Adrenal gland (tissue), 9 donors: ENCODE measurements at regions not wholly inside any gene's neighbourhood (a gene's known extent, or its start where the extent isn't known, plus 50 kb on each side); places are given as distances from the start of the nearest gene placed in this dataset.
"Not testable (repeated sequence)": the region's sequence is repeated elsewhere in the genome, so short reads cannot be mapped to it uniquely, and the experiment has no call there.

ENCODE experiments used
- DNase-seq, 7 donors: peaks; one replicate each; pipeline ENCODE4 v3.0.0-alpha.2; 2019 to 2020
- H3K27ac ChIP-seq, 5 donors: fragments of 200-600 bp; sonication (generic) in 4 of 5; 1 replicate in 3 of 5; 2 replicates in 2 of 5; pipeline versions ENCODE4 v1.5.1 to v1.8.0; 2016 to 2020; ENCODE audit warnings: mild to moderate bottlenecking in 1 of 5
- H3K27me3 ChIP-seq: fragments of 200-600 bp; 2 replicates; pipeline ENCODE4 v1.8.0; 2021
- H3K36me3 ChIP-seq, 2 donors: fragments of 200-600 bp; replicated peaks in 1 of 2; 1 replicate in 1 of 2; 2 replicates in 1 of 2; pipeline versions ENCODE4 v1.5.1 to v1.8.0; 2018 to 2022
- H3K4me1 ChIP-seq, 2 donors: fragments of 200-600 bp; replicated peaks in 1 of 2; 1 replicate in 1 of 2; 2 replicates in 1 of 2; pipeline versions ENCODE4 v1.5.1 to v1.8.0; 2018 to 2021
- H3K4me3 ChIP-seq, 4 donors: fragments of 200-600 bp; sonication (generic) in 3 of 4; one replicate each; pipeline ENCODE4 v1.5.1; 2016 to 2018
- H3K9me3 ChIP-seq, 3 donors: fragments of 200-600 bp; sonication (generic) in 1 of 3; replicated peaks in 1 of 3; 1 replicate in 2 of 3; 2 replicates in 1 of 3; pipeline versions ENCODE4 v1.5.1 to v1.8.0; 2016 to 2021
- POLR2A ChIP-seq, 2 donors: fragments of 450-650 bp; IDR thresholded peaks; one replicate each; pipeline ENCODE4 v1.6.1; 2017; ENCODE audit warnings: antibody characterized with exemption in 2 of 2, mild to moderate bottlenecking in 2 of 2, moderate library complexity in 1 of 2
- WGBS, 4 donors: extraction: QIAGEN DNeasy Blood & Tissue Kit in 2 of 4; methylation state at CpG; one replicate each; pipeline versions ENCODE4 v1.1.5 to v1.1.7; 2013 to 2017; 5-methylcytosine and 5-hydroxymethylcytosine counted together
- intact Hi-C, 2 donors: fragments of 100-400 bp; cut with DNase I; formaldehyde crosslinking; loops; one replicate each; pipeline versions ENCODE4 v1.14.1 to v1.15.0; 2022 to 2023
- TF ChIP-seq, protein P1 (sequence below), 6 experiments: fragments of 450-650 bp in 4 of 6; fragments of 200-600 bp in 2 of 6; sonication (generic) in 1 of 6; IDR thresholded peaks; 1 replicate in 5 of 6; 2 replicates in 1 of 6; pipeline versions ENCODE4 v1.5.1 to v1.8.0; 2016 to 2021; ENCODE audit warnings: antibody characterized with exemption in 6 of 6, mild to moderate bottlenecking in 2 of 6, moderate library complexity in 1 of 6
- donor health status: healthy with polysubstance abuse.
- donor health status: Bipolar disorder and iron deficiency.
- donor health status: DM: yes; HTN: yes; CAD: no.
- donor health status: DM: no; HTN: no; CAD: no.
- donor health status: DM: no; HTN: no; CAD: no.

DNA sequence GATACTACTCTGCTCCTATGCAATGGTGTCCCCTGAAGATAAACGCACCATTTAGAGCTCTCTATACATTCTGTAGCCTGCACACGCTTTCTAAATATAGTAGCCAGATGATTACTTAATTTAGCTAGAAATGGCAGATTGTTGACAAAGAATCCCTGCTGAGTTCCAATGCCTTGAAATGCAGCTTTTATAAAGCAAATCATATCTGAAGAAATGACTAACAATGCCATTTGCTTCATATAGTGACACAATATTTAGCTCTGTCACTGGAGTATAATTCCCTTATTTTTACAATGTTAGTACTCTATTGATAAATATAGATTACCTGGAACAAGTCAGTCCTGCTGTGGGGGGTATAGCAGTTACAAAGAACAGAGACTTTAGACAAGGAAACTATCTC is 166.2 kb downstream of the CDCA7 start:
- no peaks in the 10 kb centered on the region for H3K4me1 ChIP-seq
- no peaks in the 10 kb centered on the region for H3K9me3 ChIP-seq
- no peaks in the 10 kb centered on the region for H3K36me3 ChIP-seq
- TF ChIP-seq, protein P1, sequence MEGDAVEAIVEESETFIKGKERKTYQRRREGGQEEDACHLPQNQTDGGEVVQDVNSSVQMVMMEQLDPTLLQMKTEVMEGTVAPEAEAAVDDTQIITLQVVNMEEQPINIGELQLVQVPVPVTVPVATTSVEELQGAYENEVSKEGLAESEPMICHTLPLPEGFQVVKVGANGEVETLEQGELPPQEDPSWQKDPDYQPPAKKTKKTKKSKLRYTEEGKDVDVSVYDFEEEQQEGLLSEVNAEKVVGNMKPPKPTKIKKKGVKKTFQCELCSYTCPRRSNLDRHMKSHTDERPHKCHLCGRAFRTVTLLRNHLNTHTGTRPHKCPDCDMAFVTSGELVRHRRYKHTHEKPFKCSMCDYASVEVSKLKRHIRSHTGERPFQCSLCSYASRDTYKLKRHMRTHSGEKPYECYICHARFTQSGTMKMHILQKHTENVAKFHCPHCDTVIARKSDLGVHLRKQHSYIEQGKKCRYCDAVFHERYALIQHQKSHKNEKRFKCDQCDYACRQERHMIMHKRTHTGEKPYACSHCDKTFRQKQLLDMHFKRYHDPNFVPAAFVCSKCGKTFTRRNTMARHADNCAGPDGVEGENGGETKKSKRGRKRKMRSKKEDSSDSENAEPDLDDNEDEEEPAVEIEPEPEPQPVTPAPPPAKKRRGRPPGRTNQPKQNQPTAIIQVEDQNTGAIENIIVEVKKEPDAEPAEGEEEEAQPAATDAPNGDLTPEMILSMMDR (IDR thresholded peaks at IDR 0.05) = no peak
- no peak for TF ChIP-seq POLR2A (IDR thresholded peaks at IDR 0.05)
- no peak for DNase-seq
- intact Hi-C loops = no loop called here
- no peak overlapping the region for H3K27ac ChIP-seq
- no peak overlapping the region for H3K4me3 ChIP-seq
- WGBS, 4 donors = 67 to 80% (median 71%) methylated on average over 2 of the region's 2 CpGs
- H3K27me3 ChIP-seq = no peaks in the 10 kb centered on the region

DNA sequence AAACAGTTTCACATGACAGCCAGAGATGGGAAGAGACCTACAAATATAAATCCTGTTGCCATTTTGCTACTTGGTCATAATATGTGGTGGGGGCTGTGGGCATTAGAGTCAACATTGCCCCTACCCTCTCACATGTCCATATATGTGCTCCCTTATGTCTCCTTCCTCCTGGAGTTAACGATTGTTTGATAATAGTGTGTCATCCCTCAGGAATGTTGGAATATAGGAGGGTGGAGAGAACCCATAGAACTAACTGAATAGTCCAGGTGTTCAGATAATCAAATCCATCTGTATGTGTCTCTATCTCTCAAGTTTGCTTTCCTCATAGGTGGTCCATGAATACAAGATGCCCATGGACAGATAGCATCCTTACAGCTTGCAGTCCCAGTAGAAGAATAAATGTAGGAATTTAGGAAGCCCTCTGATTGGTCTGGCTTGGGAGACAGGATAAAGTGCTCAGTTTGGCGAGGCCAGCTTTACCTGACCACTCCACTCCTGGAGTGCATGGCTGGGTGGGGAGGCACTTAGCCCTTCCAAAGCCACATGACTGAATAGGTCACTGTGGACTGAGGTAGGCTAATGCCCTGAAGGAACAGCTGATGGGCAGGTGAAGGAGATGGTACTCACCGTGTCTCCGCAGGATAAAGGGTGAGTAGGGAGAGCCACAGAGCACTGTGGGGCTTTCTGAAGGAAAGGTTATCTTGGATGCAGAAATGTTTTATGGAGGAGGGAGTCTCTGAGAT is 166.9 kb downstream of the CDCA7 start:
- H3K27me3 ChIP-seq = no peaks in the 10 kb centered on the region
- no peak for DNase-seq
- intact Hi-C loops = no loop called here
- H3K36me3 ChIP-seq = no peaks in the 10 kb centered on the region
- H3K9me3 ChIP-seq = no peaks in the 10 kb centered on the region
- 73 to 88% (median 80%) methylated on average over 4 of the region's 4 CpGs for WGBS, 4 donors
- TF ChIP-seq, protein P1 (IDR thresholded peaks at IDR 0.05) = no peak
- TF ChIP-seq POLR2A (IDR thresholded peaks at IDR 0.05) = no peak
- H3K4me3 ChIP-seq = no peak overlapping the region
- no peaks in the 10 kb centered on the region for H3K4me1 ChIP-seq
- no peak overlapping the region for H3K27ac ChIP-seq

DNA sequence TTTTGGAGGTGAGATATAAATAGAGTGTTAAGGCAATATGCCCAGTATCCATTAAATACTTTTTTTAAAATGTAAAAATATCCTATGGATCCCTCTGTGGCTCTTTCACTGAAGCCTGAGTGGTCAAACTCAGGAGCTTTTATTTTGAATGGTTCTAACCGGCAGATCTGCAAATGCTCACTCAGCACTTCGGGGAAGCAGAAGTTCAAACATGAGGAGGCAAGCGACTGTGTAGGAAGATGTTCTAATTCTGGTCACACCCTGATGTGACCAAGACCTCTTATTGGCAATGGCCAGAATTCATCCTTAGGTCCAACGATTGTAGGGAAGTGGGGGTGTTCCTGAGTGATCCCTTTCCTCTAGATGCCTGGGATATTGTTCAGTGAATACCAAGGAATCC is 168.8 kb downstream of the CDCA7 start:
- no peaks in the 10 kb centered on the region for H3K36me3 ChIP-seq
- intact Hi-C loops = no loop called here
- H3K9me3 ChIP-seq = no peaks in the 10 kb centered on the region
- TF ChIP-seq, protein P1 (IDR thresholded peaks at IDR 0.05) = no peak
- TF ChIP-seq POLR2A (IDR thresholded peaks at IDR 0.05) = no peak
- H3K27ac ChIP-seq = no peak overlapping the region
- no peak overlapping the region for H3K4me3 ChIP-seq
- 24 to 34% (median 28%) methylated on average over 4 of the region's 4 CpGs for WGBS, 4 donors
- H3K27me3 ChIP-seq = no peaks in the 10 kb centered on the region
- peak in 2 of 7 donors; percentile 23 to 47 for DNase-seq
- H3K4me1 ChIP-seq = no peaks in the 10 kb centered on the region

DNA sequence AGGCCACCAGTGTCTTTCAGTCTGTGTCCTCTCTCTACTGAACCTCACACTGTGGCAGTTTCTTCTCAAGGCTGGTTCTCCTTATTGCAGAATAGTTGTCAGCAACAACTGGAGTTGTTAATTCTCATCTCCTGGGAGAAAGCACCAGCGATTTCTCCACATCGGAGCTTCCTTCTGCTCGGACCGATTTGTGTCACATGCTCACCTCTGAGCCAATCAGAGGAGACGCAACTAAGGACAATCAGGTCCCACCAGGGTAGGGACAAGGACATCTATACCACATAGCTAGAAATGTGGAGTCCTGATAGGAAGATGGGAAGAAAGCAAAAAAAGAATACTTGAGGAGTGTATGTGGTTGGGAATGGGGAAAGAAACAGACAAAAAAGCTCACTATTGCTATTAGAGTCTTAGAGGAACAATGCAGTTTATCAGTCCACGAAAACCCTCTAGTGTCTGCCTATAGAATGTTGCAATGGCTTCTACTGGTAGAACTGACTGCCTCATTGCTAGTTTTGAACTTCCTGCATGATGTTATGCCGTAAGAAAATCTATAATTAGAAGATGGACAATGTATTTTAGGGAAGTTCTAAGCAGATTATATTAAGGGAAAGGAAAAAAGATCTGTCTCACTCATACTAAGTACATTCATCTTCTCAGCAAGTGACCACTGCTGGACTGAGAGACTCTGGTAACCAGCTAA is 169.7 kb downstream of the CDCA7 start:
- DNase-seq = peak in 4 of 7 donors; percentile 9 to 43 (median 24)
- Histone ChIP-seq H3K4me3 (no peak overlapping the region), H3K4me1 (no peaks in the 10 kb centered on the region), H3K27ac (peak overlapping the region in 2 of 5 donors; percentile 9 to 46), H3K27me3 (no peaks in the 10 kb centered on the region), H3K36me3 (no peaks in the 10 kb centered on the region), H3K9me3 (no peaks in the 10 kb centered on the region)
- no peak for TF ChIP-seq POLR2A (IDR thresholded peaks at IDR 0.05)
- TF ChIP-seq, protein P1 (IDR thresholded peaks at IDR 0.05) = no peak
- intact Hi-C loops = no loop called here
- 68 to 77% (median 72%) methylated on average over 7 of the region's 7 CpGs for WGBS, 4 donors

DNA sequence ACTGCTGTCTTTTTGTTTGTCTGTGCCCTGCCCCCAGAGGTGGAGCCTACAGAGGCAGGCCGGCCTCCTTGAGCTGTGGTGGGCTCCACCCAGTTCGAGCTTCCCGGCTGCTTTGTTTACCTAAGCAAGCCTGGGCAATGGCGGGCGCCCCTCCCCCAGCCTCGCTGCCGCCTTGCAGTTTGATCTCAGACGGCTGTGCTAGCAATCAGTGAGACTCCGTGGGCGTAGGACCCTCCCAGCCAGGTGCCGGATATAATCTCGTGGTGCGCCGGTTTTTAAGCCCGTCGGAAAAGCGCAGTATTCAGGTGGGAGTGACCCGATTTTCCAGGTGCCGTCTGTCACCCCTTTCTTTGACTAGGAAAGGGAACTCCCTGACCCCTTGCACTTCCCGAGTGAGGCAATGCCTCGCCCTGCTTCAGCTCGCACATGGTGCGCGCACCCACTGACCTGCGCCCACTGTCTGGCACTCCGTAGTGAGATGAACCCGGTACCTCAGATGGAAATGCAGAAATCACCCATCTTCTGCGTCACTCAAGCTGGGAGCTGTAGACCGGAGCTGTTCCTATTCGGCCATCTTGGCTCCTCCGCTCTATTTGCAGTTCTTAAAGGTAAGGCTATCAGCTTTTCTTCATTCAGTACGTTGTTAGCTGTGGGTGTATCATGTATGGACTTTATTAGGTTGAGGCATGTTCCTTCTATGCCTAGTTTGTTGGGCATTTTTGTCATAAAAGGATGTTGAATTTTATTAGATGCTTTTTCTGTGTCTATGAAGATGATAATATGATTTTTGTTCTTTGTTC is 178.3 kb downstream of the CDCA7 start:
- H3K36me3 ChIP-seq, H3K27me3 ChIP-seq, H3K4me1 ChIP-seq, H3K27ac ChIP-seq, intact Hi-C loops, H3K4me3 ChIP-seq, DNase-seq, H3K9me3 ChIP-seq: not testable (repeated sequence)
- 79 to 93% (median 81%) methylated on average over 13 to 30 of the region's 32 CpGs for WGBS, 4 donors
